DMS114 treated with DMSO at 0.1 percent for 48 hours (cell line): ENCODE measurements at regions not wholly inside any gene's neighbourhood (a gene's known extent, or its start where the extent isn't known, plus 50 kb on each side); places are given as distances from the start of the nearest gene placed in this dataset.

Source experiments
- DNase-seq: peaks from one replicate; lab custom pipeline; 2025; ENCODE audit not compliant: unreplicated experiment; lab: John Stamatoyannopoulos, UW

- no peak for DNase-seq
Observed at GRCh38 chr2:120453635-120453998, 107.7 kb downstream of the INHBB start.

DNA sequence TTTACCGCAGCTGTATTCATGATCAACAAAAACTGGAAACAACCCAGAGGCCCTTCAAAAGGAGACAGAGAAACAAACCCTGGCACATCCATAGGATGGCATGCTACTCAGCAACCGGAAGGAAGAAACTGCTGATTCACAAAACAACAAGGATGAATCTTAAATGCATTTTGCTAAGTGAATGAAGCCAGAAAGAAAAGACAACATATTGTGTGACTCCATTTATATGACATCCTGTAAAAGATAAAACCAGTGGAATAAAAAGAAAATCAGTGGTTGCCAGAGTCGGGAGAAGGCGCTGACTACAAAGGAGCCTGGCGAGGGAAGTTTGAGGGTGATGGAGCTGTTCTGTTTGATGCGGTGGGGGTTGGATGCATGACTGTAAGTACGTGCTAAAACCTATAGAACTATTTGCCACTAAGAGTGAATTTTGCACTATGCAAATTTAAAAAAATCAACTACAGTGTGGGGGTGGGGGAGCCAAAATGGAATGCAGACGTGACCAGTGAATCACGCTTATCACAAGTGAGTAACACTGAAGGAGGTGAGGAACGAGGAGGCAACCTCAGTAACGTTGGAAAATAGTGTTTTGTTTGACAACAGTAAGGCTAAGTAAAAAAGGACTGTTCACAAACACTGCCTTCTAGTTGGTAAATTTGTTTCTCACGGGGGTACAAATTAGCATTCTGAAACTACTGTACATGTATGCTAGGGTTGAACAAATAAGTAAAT is 108.9 kb downstream of the INHBB start:
- no peak for DNase-seq

GRCh38 chr2:120455390-120455789 is 109.5 kb downstream of the INHBB start:
- DNase-seq = no peak

- DNase-seq = no peak
Observed at GRCh38 chr2:120456867-120457266, 110.9 kb downstream of the INHBB start.

DNA sequence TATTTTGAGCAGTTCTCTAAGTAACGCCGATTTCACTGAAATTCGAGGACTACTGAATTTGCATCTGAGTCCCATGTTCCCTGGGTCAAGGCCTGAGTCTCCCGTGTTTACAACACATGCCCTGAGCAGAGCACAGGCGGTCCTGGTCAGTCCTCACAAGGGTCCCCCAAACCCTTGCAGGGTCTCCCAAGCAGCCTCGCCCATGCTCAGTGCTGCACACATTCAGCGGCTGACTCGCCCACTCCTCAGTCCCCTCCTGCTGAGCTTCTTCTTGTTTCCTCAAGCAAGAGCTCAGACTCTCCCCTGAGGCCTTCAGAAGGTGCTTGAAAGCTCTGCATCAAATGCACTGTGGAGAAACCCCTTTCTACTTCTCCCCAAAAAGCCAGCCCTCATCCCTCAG is 114.6 kb downstream of the INHBB start:
- DNase-seq = no peak

DNA sequence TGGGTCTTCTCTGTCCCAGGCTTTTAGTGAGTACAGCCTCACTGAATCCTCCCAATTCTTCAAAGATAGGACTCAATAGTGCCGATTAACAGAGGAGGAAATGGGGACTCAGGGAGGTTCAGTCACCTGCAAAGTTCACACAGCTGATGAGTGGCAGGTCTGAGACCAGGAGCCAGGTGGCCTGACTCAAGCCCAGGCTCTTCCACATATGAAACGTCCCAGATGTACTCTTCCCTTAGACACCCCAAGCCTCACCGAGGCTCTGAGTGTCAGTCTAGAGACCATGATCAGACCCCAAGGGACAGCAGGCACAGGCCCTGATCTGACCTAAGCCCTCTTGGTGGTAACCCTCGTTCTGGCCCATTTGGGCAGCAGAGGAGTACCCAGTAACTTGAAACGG is 115.2 kb downstream of the INHBB start:
- DNase-seq = no peak

- no peak for DNase-seq
Observed at GRCh38 chr2:120461546-120462537, 115.9 kb downstream of the INHBB start.

- DNase-seq = no peak
Observed at GRCh38 chr2:120463527-120463926, 117.6 kb downstream of the INHBB start.

GRCh38 chr2:120463996-120464395 is 118.1 kb downstream of the INHBB start:
- no peak for DNase-seq

- no peak for DNase-seq
Observed at GRCh38 chr2:120464448-120464931, 118.6 kb downstream of the INHBB start.

DNA sequence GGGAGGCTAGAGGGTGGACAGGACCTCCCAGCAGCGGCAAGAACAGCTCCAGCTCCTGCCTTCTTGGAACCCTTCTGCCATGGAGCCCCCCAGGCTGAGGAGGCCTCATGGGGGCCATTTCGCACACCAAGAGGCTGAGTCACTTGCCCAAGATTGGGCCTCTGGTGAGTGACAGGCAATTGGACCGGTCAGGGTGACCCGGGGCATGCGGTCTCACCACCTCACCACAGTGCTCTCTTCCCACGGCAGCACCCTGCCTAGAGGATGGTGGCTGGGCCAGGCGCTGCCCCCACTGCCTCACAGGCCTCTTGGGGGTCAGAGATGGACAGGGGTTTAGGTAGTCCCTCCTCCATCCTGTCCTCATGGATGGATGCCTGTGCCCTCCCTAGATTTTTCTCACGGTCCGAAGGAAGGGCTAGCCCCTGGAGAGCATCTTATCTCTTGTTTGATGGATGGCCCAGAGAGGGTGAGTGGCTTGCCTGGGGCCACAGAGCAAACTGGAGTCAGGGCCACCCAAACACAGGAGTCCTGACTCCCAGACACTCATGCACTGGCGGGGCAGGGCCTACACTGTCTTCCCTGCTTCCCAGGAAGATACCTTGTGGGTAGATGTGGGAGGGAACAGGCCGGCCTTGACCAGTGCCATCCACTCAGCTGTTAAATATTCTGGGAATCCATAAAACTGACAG is 119.2 kb downstream of the INHBB start:
- DNase-seq = no peak

GRCh38 chr2:120465701-120465988 is 119.7 kb downstream of the INHBB start:
- DNase-seq = no peak

GRCh38 chr2:120465989-120466703 is 120.2 kb downstream of the INHBB start:
- no peak for DNase-seq

- no peak for DNase-seq
Observed at GRCh38 chr2:120466704-120467054, 120.7 kb downstream of the INHBB start.

- no peak for DNase-seq
Observed at GRCh38 chr2:120468136-120468535, 122.2 kb downstream of the INHBB start.

DNA sequence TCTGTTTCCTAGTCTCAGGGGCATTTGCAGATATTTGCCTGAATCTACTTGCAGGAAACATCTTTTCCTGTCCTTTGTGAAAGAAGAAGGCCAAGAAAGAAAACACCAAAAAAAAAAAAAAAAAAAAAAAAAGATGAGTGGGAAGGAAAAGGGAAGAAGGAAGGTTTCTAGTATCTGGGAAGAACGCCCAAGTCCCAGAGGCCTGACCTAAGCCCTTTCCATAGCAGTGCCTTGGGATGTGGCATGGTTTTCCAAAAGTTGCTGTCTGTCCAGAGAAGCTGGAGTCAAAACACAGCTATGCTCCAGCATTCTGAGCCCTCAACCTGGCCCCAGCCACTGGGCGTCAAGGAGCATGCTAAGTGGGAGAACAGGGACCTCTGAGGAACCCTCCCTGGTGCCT is 123.5 kb downstream of the INHBB start:
- no peak for DNase-seq

DNA sequence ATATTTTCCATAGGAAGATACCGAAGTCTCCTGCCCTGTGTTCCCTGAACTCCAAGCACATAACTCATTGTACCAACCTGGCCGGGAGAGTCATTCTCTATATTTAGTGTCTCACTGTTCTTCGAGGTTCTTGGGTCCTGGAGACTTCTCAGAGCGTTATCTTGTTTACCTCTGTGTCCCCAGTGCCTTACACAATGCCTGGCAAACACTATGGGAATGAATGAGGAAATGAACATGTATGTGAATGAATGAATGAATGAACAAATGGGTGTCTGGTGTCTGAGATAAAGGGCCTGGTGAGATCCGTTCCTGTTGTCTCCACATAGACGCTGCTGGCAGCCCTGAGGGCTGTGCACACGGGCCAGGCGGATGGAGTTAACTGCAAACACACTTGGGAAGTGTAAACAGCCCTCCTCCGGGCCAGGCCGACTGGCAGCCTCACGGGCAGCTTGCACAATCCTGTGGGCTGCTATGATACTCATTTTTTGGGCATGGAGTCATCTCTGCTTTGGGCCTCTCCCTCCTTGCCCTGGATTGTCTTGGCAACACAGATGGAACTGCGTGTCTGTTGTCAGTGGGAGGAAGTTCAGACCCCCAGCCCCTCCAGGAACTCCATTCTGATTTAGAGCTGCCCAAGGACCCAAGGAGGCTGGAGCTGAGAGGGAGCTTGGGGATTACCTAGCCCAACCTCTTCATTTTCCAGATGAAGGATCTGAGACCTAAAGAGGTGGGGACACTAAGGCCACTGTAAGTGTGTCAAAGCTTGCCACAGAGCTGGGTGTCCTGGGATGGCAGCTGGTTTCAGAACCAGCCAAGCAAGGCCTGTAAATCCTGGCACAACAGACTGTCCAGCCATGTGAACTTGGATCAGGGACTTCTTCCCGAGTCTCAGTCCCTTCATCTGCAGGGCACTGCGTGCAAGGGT is 124.4 kb downstream of the INHBB start:
- DNase-seq = no peak

- DNase-seq = no peak
Observed at GRCh38 chr2:120471166-120471565, 125.2 kb downstream of the INHBB start.

GRCh38 chr2:120472031-120472430 is 126.1 kb downstream of the INHBB start:
- DNase-seq = no peak

DNA sequence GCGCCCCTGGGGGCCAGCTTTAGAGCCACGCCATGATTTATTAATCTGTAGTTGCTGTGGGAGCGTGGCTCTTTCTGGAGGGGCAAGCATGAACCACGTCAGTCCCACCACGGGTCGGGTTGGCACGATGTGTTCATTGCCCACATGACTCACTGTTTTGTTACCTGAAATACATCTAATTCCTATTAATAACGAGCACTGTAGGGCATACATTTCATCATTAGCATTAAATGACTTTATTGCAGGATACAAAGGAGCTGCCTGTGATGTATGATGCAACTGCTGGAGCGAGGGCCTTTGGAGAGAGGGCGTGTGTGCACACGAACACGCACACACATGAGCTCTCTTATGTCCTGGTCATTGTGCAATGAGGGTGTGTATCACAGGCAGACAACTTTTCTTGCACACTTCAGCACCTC is 127.0 kb downstream of the INHBB start:
- DNase-seq = no peak
